ENCODE measurements at regions not wholly inside any gene's neighbourhood (a gene's known extent, or its start where the extent isn't known, plus 50 kb on each side); places are given as distances from the start of the nearest gene placed in this dataset.

DNA sequence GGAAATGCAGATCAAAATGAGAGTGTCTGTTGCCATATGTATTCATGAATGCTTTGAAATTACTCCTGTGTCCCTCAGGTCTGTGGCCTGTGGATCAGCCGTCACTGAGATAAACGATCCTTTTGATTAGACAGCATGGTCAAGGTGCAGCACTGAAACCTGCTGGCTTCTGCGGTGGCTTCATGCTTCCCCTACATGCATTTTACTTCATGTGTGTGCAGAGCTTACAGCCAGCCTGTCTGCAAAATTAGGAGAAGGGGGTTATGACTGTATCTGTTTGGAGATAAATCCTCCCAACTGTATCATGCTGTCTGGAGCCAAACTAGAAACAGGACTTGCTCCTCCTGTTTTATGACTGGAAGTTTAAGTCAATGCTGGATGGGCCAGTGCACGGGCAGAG, 71.0 kb upstream of the PLPP4 start:
- H3K27ac ChIP-seq: no peak overlapping the region
- no peaks in the 10 kb centered on the region for H3K27me3 ChIP-seq (ENCODE audit: control insufficient read depth, insufficient read depth, low read length)
- no peak overlapping the region for H3K4me2 ChIP-seq (ENCODE audit: low read length)
- H3K36me3 ChIP-seq (ENCODE audit: control insufficient read depth, insufficient read depth, low read length): no peaks in the 10 kb centered on the region
- no peak overlapping the region for H2AFZ ChIP-seq
- no peaks in the 10 kb centered on the region for H3K9me3 ChIP-seq (ENCODE audit: control insufficient read depth, low read length)
- no peak overlapping the region for H3K9ac ChIP-seq
- H3K4me1 ChIP-seq: no peaks in the 10 kb centered on the region
- TF ChIP-seq, protein P1, sequence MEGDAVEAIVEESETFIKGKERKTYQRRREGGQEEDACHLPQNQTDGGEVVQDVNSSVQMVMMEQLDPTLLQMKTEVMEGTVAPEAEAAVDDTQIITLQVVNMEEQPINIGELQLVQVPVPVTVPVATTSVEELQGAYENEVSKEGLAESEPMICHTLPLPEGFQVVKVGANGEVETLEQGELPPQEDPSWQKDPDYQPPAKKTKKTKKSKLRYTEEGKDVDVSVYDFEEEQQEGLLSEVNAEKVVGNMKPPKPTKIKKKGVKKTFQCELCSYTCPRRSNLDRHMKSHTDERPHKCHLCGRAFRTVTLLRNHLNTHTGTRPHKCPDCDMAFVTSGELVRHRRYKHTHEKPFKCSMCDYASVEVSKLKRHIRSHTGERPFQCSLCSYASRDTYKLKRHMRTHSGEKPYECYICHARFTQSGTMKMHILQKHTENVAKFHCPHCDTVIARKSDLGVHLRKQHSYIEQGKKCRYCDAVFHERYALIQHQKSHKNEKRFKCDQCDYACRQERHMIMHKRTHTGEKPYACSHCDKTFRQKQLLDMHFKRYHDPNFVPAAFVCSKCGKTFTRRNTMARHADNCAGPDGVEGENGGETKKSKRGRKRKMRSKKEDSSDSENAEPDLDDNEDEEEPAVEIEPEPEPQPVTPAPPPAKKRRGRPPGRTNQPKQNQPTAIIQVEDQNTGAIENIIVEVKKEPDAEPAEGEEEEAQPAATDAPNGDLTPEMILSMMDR (IDR thresholded peaks at IDR 0.05): no peak
- no peaks in the 10 kb centered on the region for H3K79me2 ChIP-seq
- no peak overlapping the region for H3K4me3 ChIP-seq (ENCODE audit: low read depth, low read length)

DNA sequence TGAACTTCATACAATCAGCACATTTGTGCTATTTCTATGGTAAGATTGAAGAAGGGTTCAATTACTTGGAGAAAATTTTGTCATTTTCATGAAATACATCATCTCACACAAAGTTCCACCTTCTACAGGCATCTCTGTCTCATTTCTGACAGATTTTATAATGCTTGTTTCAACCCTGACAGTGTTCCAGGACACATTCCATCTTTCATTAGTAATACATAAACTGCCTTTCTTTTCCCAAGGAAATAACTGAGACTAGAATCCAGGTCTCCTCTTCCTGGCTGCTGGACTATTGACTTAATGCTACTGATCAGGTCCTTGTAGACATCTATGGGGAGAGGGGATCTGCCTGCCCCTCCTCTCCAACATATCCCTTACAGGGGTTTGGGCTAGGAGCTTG, 70.1 kb upstream of the PLPP4 start:
- TF ChIP-seq, protein P1 (IDR thresholded peaks at IDR 0.05): no peak
- H3K4me1 ChIP-seq: no peaks in the 10 kb centered on the region

GRCh38 chr10:120387326-120387725, 69.7 kb upstream of the PLPP4 start:
- Histone ChIP-seq H2AFZ (no peak overlapping the region), H3K4me1 (no peaks in the 10 kb centered on the region), H3K9me3 (ENCODE audit: control insufficient read depth, low read length) (no peaks in the 10 kb centered on the region), H3K4me2 (ENCODE audit: low read length) (no peak overlapping the region), H3K9ac (no peak overlapping the region), H3K27ac (no peak overlapping the region), H3K27me3 (ENCODE audit: control insufficient read depth, insufficient read depth, low read length) (no peaks in the 10 kb centered on the region), H3K79me2 (no peaks in the 10 kb centered on the region), H3K4me3 (ENCODE audit: low read depth, low read length) (no peak overlapping the region), H3K36me3 (ENCODE audit: control insufficient read depth, insufficient read depth, low read length) (no peaks in the 10 kb centered on the region)
- TF ChIP-seq, protein P1 (IDR thresholded peaks at IDR 0.05): no peak

More for the DNA sequence above, 70.1 kb upstream of the PLPP4 start:
- no peaks in the 10 kb centered on the region for H3K79me2 ChIP-seq
- H3K9me3 ChIP-seq (ENCODE audit: control insufficient read depth, low read length): no peaks in the 10 kb centered on the region
- no peak overlapping the region for H2AFZ ChIP-seq
- no peak overlapping the region for H3K4me3 ChIP-seq (ENCODE audit: low read depth, low read length)
- no peak overlapping the region for H3K27ac ChIP-seq
- no peak overlapping the region for H3K4me2 ChIP-seq (ENCODE audit: low read length)
- H3K27me3 ChIP-seq (ENCODE audit: control insufficient read depth, insufficient read depth, low read length): no peaks in the 10 kb centered on the region
- H3K36me3 ChIP-seq (ENCODE audit: control insufficient read depth, insufficient read depth, low read length): no peaks in the 10 kb centered on the region
- H3K9ac ChIP-seq: no peak overlapping the region

GRCh38 chr10:120392245-120392644, 64.8 kb upstream of the PLPP4 start:
- no peaks in the 10 kb centered on the region for H3K9me3 ChIP-seq (ENCODE audit: control insufficient read depth, low read length)
- TF ChIP-seq, protein P1 (IDR thresholded peaks at IDR 0.05): no peak
- H3K27ac ChIP-seq: no peak overlapping the region
- no peaks in the 10 kb centered on the region for H3K27me3 ChIP-seq (ENCODE audit: control insufficient read depth, insufficient read depth, low read length)
- H3K4me1 ChIP-seq: no peaks in the 10 kb centered on the region
- H2AFZ ChIP-seq: no peak overlapping the region
- H3K4me3 ChIP-seq (ENCODE audit: low read depth, low read length): no peak overlapping the region
- H3K9ac ChIP-seq: no peak overlapping the region
- no peak overlapping the region for H3K4me2 ChIP-seq (ENCODE audit: low read length)
- no peaks in the 10 kb centered on the region for H3K36me3 ChIP-seq (ENCODE audit: control insufficient read depth, insufficient read depth, low read length)
- no peaks in the 10 kb centered on the region for H3K79me2 ChIP-seq

- Histone ChIP-seq H2AFZ (no peak overlapping the region), H3K79me2 (no peaks in the 10 kb centered on the region), H3K4me2 (ENCODE audit: low read length) (no peak overlapping the region), H3K27ac (no peak overlapping the region), H3K4me1 (no peaks in the 10 kb centered on the region), H3K27me3 (ENCODE audit: control insufficient read depth, insufficient read depth, low read length) (no peaks in the 10 kb centered on the region), H3K4me3 (ENCODE audit: low read depth, low read length) (no peak overlapping the region), H3K36me3 (ENCODE audit: control insufficient read depth, insufficient read depth, low read length) (no peaks in the 10 kb centered on the region), H3K9ac (no peak overlapping the region), H3K9me3 (ENCODE audit: control insufficient read depth, low read length) (no peaks in the 10 kb centered on the region)
- TF ChIP-seq, protein P1 (IDR thresholded peaks at IDR 0.05): no peak
Measured at GRCh38 chr10:120392671-120393079, 64.4 kb upstream of the PLPP4 start.

Data from parathyroid adenoma (tissue), 2 donors.